Sigmoid colon (tissue), 4 donors: ENCODE measurements at regions not wholly inside any gene's neighbourhood (a gene's known extent, or its start where the extent isn't known, plus 50 kb on each side); places are given as distances from the start of the nearest gene placed in this dataset.

Experiments used
- EP300 ChIP-seq, 4 donors: sonication (generic); formaldehyde crosslinking; IDR thresholded peaks; one replicate each; pipeline ENCODE4 v1.6.1; 2017; ENCODE audit warnings: antibody characterized with exemption in 4 of 4
- POLR2A ChIP-seq, 2 donors: fragments of 450-650 bp; IDR thresholded peaks; one replicate each; pipeline ENCODE4 v1.6.1; 2016; ENCODE audit warnings: antibody characterized with exemption in 2 of 2, mild to moderate bottlenecking in 2 of 2, moderate library complexity in 2 of 2
- POLR2AphosphoS5 ChIP-seq, 4 donors: sonication (generic); formaldehyde crosslinking; IDR thresholded peaks; one replicate each; pipeline ENCODE4 v1.6.1; 2017; ENCODE audit warnings: antibody characterized with exemption in 4 of 4
- TF ChIP-seq, protein P1 (sequence below), 4 experiments: fragments of 450-650 bp in 3 of 4; fragments of 200-600 bp in 1 of 4; IDR thresholded peaks; one replicate each; pipeline ENCODE4 v1.5.1; 2016 to 2019; ENCODE audit warnings: antibody characterized with exemption in 4 of 4, mild to moderate bottlenecking in 3 of 4, moderate library complexity in 2 of 4

DNA sequence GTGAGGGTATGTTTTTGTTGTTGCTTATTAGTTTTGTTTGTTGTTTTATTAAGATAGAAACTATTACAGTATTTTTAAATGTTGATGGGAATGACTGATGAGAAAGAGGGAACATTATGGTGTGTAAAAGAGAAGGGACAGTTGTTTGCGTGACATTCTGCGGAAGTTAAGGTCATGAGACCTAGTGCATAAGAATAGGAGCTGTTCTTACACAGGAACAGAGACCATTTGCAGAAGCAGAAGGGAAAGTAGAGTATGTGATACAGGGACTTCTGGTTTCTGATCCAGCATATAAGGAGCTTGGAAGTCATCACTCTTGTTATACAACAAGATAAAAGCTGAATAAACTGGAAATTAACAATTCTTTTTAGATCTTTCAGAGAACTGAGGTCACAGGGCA, 299.2 kb upstream of the API5 start:
- TF ChIP-seq, protein P1, sequence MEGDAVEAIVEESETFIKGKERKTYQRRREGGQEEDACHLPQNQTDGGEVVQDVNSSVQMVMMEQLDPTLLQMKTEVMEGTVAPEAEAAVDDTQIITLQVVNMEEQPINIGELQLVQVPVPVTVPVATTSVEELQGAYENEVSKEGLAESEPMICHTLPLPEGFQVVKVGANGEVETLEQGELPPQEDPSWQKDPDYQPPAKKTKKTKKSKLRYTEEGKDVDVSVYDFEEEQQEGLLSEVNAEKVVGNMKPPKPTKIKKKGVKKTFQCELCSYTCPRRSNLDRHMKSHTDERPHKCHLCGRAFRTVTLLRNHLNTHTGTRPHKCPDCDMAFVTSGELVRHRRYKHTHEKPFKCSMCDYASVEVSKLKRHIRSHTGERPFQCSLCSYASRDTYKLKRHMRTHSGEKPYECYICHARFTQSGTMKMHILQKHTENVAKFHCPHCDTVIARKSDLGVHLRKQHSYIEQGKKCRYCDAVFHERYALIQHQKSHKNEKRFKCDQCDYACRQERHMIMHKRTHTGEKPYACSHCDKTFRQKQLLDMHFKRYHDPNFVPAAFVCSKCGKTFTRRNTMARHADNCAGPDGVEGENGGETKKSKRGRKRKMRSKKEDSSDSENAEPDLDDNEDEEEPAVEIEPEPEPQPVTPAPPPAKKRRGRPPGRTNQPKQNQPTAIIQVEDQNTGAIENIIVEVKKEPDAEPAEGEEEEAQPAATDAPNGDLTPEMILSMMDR (IDR thresholded peaks at IDR 0.05) = no peak
- no peak for TF ChIP-seq POLR2A (IDR thresholded peaks at IDR 0.05)
- no peak for TF ChIP-seq EP300 (IDR thresholded peaks at IDR 0.05)
- no peak for TF ChIP-seq POLR2AphosphoS5 (IDR thresholded peaks at IDR 0.05)
